Fibroblast of lung (primary cell): ENCODE measurements at regions not wholly inside any gene's neighbourhood (a gene's known extent, or its start where the extent isn't known, plus 50 kb on each side); places are given as distances from the start of the nearest gene placed in this dataset.

ENCODE experiments used
- CTCF ChIP-seq, 2 donors: IDR thresholded peaks in 1 of 2; conservative IDR thresholded peaks in 1 of 2; 1 replicate in 1 of 2; 2 replicates in 1 of 2; pipeline ENCODE4 v1.5.1; 2011 to 2012; ENCODE audit warnings: low read length in 2 of 2, control low read depth in 1 of 2, inconsistent platforms in 1 of 2, low read depth in 1 of 2, mild to moderate bottlenecking in 1 of 2
- EZH2 ChIP-seq: IDR thresholded peaks from 2 replicates; pipeline ENCODE4 v1.5.1; 2012; ENCODE audit warnings: low read length, control low read depth, mild to moderate bottlenecking; ENCODE audit errors: missing control alignments

- TF ChIP-seq CTCF (conservative IDR thresholded peaks at IDR 0.05 in 1 of 2, IDR thresholded peaks at IDR 0.05 in 1 of 2; ENCODE audit: low read depth in 1 of 2, low read length in 2 of 2), result no peak
- no peak for TF ChIP-seq EZH2
Measured at GRCh38 chr10:70984986-70985722, 96.8 kb upstream of the PCBD1 start.
